AG04449 (cell line): ENCODE measurements at regions not wholly inside any gene's neighbourhood (a gene's known extent, or its start where the extent isn't known, plus 50 kb on each side); places are given as distances from the start of the nearest gene placed in this dataset.

Experiments used
- CTCF ChIA-PET: fragments of 350-600 bp; formaldehyde crosslinking; extraction: SDS; loops from one replicate; lab custom pipeline; 2021; ENCODE audit warnings: antibody characterized with exemption; lab: Yijun Ruan, JAX
- POLR2A ChIA-PET: fragments of 400-600, 350-600 bp; formaldehyde crosslinking; extraction: SDS; loops from one replicate; lab custom pipeline; 2020; ENCODE audit warnings: antibody characterized with exemption, inconsistent platforms; lab: Yijun Ruan, JAX
- DNase-seq: peaks from one replicate; pipeline ENCODE4 v3.0.0-alpha.2; 2010; ENCODE audit warnings: low read depth, low spot score
- H3K4me3 ChIP-seq: 2 replicates; pipeline ENCODE4 v1.5.1; 2011; ENCODE audit warnings: low read depth, mild to moderate bottlenecking, control low read depth, low read length
- CTCF ChIP-seq: IDR thresholded peaks from one replicate; pipeline ENCODE4 v1.5.1; 2011; ENCODE audit warnings: mild to moderate bottlenecking, moderate library complexity, low read length, control low read depth, inconsistent platforms; ENCODE audit not compliant: insufficient read depth; ENCODE audit errors: missing control alignments

- no peak for DNase-seq
- H3K4me3 ChIP-seq = no peak overlapping the region
- no peak for TF ChIP-seq CTCF
- POLR2A ChIA-PET = no interaction called here
- CTCF ChIA-PET = no interaction called here
Observed at GRCh38 chr10:29007748-29008610, 280.9 kb upstream of the LYZL1 start.

- H3K4me3 ChIP-seq = no peak overlapping the region
- POLR2A ChIA-PET = no interaction called here
- CTCF ChIA-PET = interaction anchor here (1.0 to 1.5 kb wide), 2 partner anchors 14 to 18 kb away, joined by 3 read pairs; no protein-coding TSS in a partner anchor
- no peak for DNase-seq
- TF ChIP-seq CTCF = no peak
Observed at GRCh38 chr10:29009464-29009863, 279.4 kb upstream of the LYZL1 start.

GRCh38 chr10:29011516-29011915 lies 277.4 kb upstream of the LYZL1 start:
- ChIA-PET POLR2A (no interaction called here), CTCF (no interaction called here)
- no peak for DNase-seq
- no peak for TF ChIP-seq CTCF
- H3K4me3 ChIP-seq = no peak overlapping the region

GRCh38 chr10:29012926-29013554 lies 275.8 kb upstream of the LYZL1 start:
- H3K4me3 ChIP-seq = no peak overlapping the region
- ChIA-PET CTCF (interaction anchor here (1.0 to 1.5 kb wide), 3 partner anchors 9 to 11 kb away, joined by 3 to 7 read pairs (median 3); no protein-coding TSS in a partner anchor), POLR2A (no interaction called here)
- no peak for TF ChIP-seq CTCF
- no peak for DNase-seq

- POLR2A ChIA-PET = no interaction called here
- no peak for DNase-seq
- CTCF ChIA-PET = interaction anchor here (1.1 to 2.6 kb wide), 2 partner anchors 9 to 109 kb away, joined by 3 to 7 read pairs; no protein-coding TSS in a partner anchor
- H3K4me3 ChIP-seq = no peak overlapping the region
- TF ChIP-seq CTCF = no peak
Observed at GRCh38 chr10:29021591-29021990, 267.3 kb upstream of the LYZL1 start.

GRCh38 chr10:29022513-29022912 lies 266.4 kb upstream of the LYZL1 start:
- DNase-seq = no peak
- no peak overlapping the region for H3K4me3 ChIP-seq
- CTCF ChIA-PET = interaction anchor here (0.6 to 2.6 kb wide), 4 partner anchors 9 to 359 kb away, joined by 3 to 7 read pairs (median 6); no protein-coding TSS in a partner anchor
- TF ChIP-seq CTCF = no peak
- POLR2A ChIA-PET = no interaction called here
